Loucy (cell line): ENCODE measurements at regions not wholly inside any gene's neighbourhood (a gene's known extent, or its start where the extent isn't known, plus 50 kb on each side); places are given as distances from the start of the nearest gene placed in this dataset.

ENCODE experiments used
- H2AFZ ChIP-seq: fragments of 200-600 bp; sonication (generic); 2 replicates; pipeline ENCODE4 v1.6.0; 2016; ENCODE audit warnings: antibody characterized with exemption, mild to moderate bottlenecking, low read length, moderate library complexity
- H3F3A ChIP-seq: fragments of 200-600 bp; 2 replicates; pipeline ENCODE4 v1.6.0; 2016; ENCODE audit warnings: antibody characterized with exemption, low read depth, mild to moderate bottlenecking
- H3K27me3 ChIP-seq: fragments of 200-600 bp; sonication (generic); 2 replicates; pipeline ENCODE4 v1.6.1; 2014; ENCODE audit warnings: low read length, mild to moderate bottlenecking; ENCODE audit not compliant: insufficient read depth, poor library complexity, severe bottlenecking
- H3K36me3 ChIP-seq: fragments of 200-600 bp; sonication (generic); 2 replicates; pipeline ENCODE4 v1.6.1; 2016; ENCODE audit warnings: low read length; ENCODE audit not compliant: insufficient read depth
- H3K4me1 ChIP-seq: fragments of 200-600 bp; sonication (generic); 2 replicates; pipeline ENCODE4 v1.5.1; 2014; ENCODE audit warnings: low read length, mild to moderate bottlenecking; ENCODE audit not compliant: insufficient read depth, poor library complexity, severe bottlenecking
- H3K4me2 ChIP-seq: fragments of 200-600 bp; sonication (generic); 2 replicates; pipeline ENCODE4 v1.6.0; 2014; ENCODE audit warnings: antibody characterized with exemption, low read length, low read depth, mild to moderate bottlenecking; ENCODE audit not compliant: poor library complexity, severe bottlenecking
- H3K4me3 ChIP-seq: fragments of 200-600 bp; sonication (generic); 2 replicates; pipeline ENCODE4 v1.5.1; 2014; ENCODE audit warnings: low read length, mild to moderate bottlenecking, mixed read lengths; ENCODE audit not compliant: poor library complexity, severe bottlenecking
- H3K79me2 ChIP-seq: fragments of 200-600 bp; sonication (generic); 2 replicates; pipeline ENCODE4 v1.6.1; 2014; ENCODE audit warnings: low read length; ENCODE audit not compliant: insufficient read depth
- H3K9ac ChIP-seq: fragments of 200-600 bp; sonication (generic); 2 replicates; pipeline ENCODE4 v1.6.0; 2014; ENCODE audit warnings: mild to moderate bottlenecking, low read depth, low read length, moderate library complexity; ENCODE audit not compliant: poor library complexity, severe bottlenecking
- H3K9me2 ChIP-seq: fragments of 200-600 bp; sonication (generic); replicated peaks from 2 replicates; pipeline ENCODE4 v1.6.1; 2016; ENCODE audit warnings: low read depth, low read length, mixed read lengths
- H3K9me3 ChIP-seq: fragments of 200-600 bp; sonication (generic); 2 replicates; pipeline ENCODE4 v1.6.1; 2014; ENCODE audit warnings: mild to moderate bottlenecking, antibody characterized with exemption, low read length, low read depth; ENCODE audit not compliant: insufficient read depth
- H4K20me1 ChIP-seq: fragments of 200-600 bp; sonication (generic); 2 replicates; pipeline ENCODE4 v1.6.0; 2014; ENCODE audit warnings: antibody characterized with exemption, low read length, mild to moderate bottlenecking; ENCODE audit not compliant: insufficient read depth, poor library complexity, severe bottlenecking
- CTCF ChIP-seq: fragments of 200-600 bp; sonication (generic); conservative IDR thresholded peaks from 2 replicates; pipeline ENCODE4 v1.5.1; 2014; ENCODE audit warnings: mild to moderate bottlenecking, antibody characterized with exemption, low read length
- EZH2phosphoT487 ChIP-seq: fragments of 200-600 bp; IDR thresholded peaks from 2 replicates; pipeline ENCODE4 v1.6.1; 2018; ENCODE audit warnings: antibody characterized with exemption, mild to moderate bottlenecking, moderate library complexity, borderline replicate concordance

DNA sequence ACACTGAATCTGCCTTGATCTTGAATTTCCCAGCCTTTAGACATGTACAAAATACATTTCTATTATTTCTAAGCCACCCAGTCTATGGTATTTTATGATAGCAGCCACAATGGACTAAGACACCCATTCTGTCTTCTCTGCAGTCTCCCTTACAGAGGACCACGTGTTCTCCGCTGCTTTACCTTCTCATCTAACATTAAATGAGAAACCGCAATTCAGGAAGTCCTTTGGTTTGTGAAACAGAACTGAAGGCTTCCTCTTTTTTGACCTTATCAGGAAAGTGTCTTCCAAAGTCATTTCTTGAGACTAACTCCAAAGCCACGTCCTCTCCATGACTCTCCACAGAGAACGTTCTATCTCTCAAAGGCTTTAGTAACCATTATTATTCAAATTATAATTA lies 560.1 kb downstream of the OMA1 start:
- Histone ChIP-seq H3K9me3 (no peaks in the 10 kb centered on the region), H3K4me2 (peak overlapping the region; percentile 55), H3F3A (no peaks in the 10 kb centered on the region), H4K20me1 (no peaks in the 10 kb centered on the region), H3K9me2 (no peaks in the 10 kb centered on the region), H3K36me3 (no peaks in the 10 kb centered on the region), H3K4me1 (peaks cover 28% of the 10 kb centered on the region), H2AFZ (no peak overlapping the region), H3K4me3 (peak overlapping the region; percentile 13), H3K9ac (no peak overlapping the region), H3K79me2 (no peaks in the 10 kb centered on the region), H3K27me3 (no peaks in the 10 kb centered on the region)
- TF ChIP-seq CTCF (no peak), EZH2phosphoT487 (no peak)

DNA sequence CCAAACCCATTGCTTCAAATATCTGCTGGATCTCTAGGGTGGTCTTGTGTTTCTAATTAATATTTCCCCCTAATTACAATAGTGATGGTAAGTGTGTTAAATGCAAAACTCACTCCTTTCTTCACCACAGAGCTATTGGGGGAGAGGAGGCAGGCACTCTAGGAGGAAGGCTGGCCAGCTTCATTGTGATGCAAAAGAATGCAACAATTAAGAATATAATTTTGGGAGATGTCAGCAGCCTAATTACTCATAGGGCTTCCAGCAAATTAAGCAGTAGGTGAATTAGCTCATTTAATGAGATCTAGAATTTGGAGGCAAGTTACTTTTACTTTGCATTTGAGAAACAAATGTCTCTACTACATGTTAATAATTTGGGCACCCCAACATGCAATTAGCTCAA lies 560.4 kb upstream of the DAB1 start:
- no peaks in the 10 kb centered on the region for H3K9me3 ChIP-seq
- H4K20me1 ChIP-seq = no peaks in the 10 kb centered on the region
- no peak overlapping the region for H3K4me3 ChIP-seq

GRCh38 chr1:57983441-57983840 lies 559.6 kb upstream of the DAB1 start:
- Histone ChIP-seq H3K4me3 (no peak overlapping the region), H2AFZ (no peak overlapping the region), H3K9me2 (no peaks in the 10 kb centered on the region), H4K20me1 (no peaks in the 10 kb centered on the region), H3K27me3 (no peaks in the 10 kb centered on the region), H3K4me1 (peaks cover 28% of the 10 kb centered on the region), H3K36me3 (no peaks in the 10 kb centered on the region), H3K79me2 (no peaks in the 10 kb centered on the region), H3K9me3 (no peaks in the 10 kb centered on the region), H3F3A (no peaks in the 10 kb centered on the region), H3K4me2 (no peak overlapping the region), H3K9ac (no peak overlapping the region)
- no peak for TF ChIP-seq CTCF
- TF ChIP-seq EZH2phosphoT487 = no peak

More for the DNA sequence above, 560.4 kb upstream of the DAB1 start:
- no peak for TF ChIP-seq EZH2phosphoT487
- no peak for TF ChIP-seq CTCF
- Histone ChIP-seq H3K9ac (no peak overlapping the region), H3K9me2 (no peaks in the 10 kb centered on the region), H3K27me3 (no peaks in the 10 kb centered on the region), H3K4me2 (no peak overlapping the region), H2AFZ (no peak overlapping the region), H3K36me3 (no peaks in the 10 kb centered on the region), H3K4me1 (peaks cover 28% of the 10 kb centered on the region), H3K79me2 (no peaks in the 10 kb centered on the region), H3F3A (no peaks in the 10 kb centered on the region)
